AG09319 (cell line): ENCODE measurements at regions not wholly inside any gene's neighbourhood (a gene's known extent, or its start where the extent isn't known, plus 50 kb on each side); places are given as distances from the start of the nearest gene placed in this dataset.

Experiments used
- DNase-seq: peaks from one replicate; pipeline ENCODE4 v3.0.0-alpha.2; 2010; ENCODE audit warnings: low read depth; ENCODE audit errors: extremely low read depth
- CTCF ChIP-seq: IDR thresholded peaks from 2 replicates; pipeline ENCODE4 v1.5.1; 2011; ENCODE audit warnings: low read depth, mild to moderate bottlenecking, inconsistent platforms, low read length, moderate library complexity

- no peak for TF ChIP-seq CTCF
- no peak for DNase-seq
Measured at GRCh38 chr2:193331676-193332075, 1136.9 kb upstream of the TMEFF2 start.

- no peak for DNase-seq
- TF ChIP-seq CTCF, result no peak
Measured at GRCh38 chr2:193326296-193326695, 1131.6 kb upstream of the TMEFF2 start.

- no peak for TF ChIP-seq CTCF
- no peak for DNase-seq
Measured at GRCh38 chr2:193315428-193316091, 1120.8 kb upstream of the TMEFF2 start.

GRCh38 chr2:193303464-193303863 is 1108.7 kb upstream of the TMEFF2 start:
- no peak for TF ChIP-seq CTCF
- DNase-seq, result no peak

GRCh38 chr2:193294371-193294770 is 1099.6 kb upstream of the TMEFF2 start:
- no peak for TF ChIP-seq CTCF
- no peak for DNase-seq

GRCh38 chr2:193279361-193279760 is 1084.6 kb upstream of the TMEFF2 start:
- TF ChIP-seq CTCF, result no peak
- DNase-seq, result no peak

- no peak for DNase-seq
Measured at GRCh38 chr2:193276988-193277387, 1082.3 kb upstream of the TMEFF2 start.

More at GRCh38 chr2:193276988-193277387, 1082.3 kb upstream of the TMEFF2 start:
- no peak for TF ChIP-seq CTCF
